Mesendoderm (in vitro differentiated cells): ENCODE measurements at regions not wholly inside any gene's neighbourhood (a gene's known extent, or its start where the extent isn't known, plus 50 kb on each side); places are given as distances from the start of the nearest gene placed in this dataset.

Experiments
- DNase-seq: peaks from one replicate; pipeline ENCODE4 v3.0.0; 2013
- H2AK5ac ChIP-seq: 2 replicates; pipeline ENCODE4 v1.6.1; 2013; ENCODE audit warnings: low read length, inconsistent platforms
- H2BK120ac ChIP-seq: 2 replicates; pipeline ENCODE4 v1.6.1; 2013; ENCODE audit warnings: low read depth, mild to moderate bottlenecking, low read length, moderate library complexity, mixed read lengths
- H2BK15ac ChIP-seq: replicated peaks from 2 replicates; pipeline ENCODE4 v1.6.1; 2013; ENCODE audit warnings: low read depth, mild to moderate bottlenecking, moderate library complexity
- H2BK5ac ChIP-seq: 2 replicates; pipeline ENCODE4 v1.6.1; 2013; ENCODE audit warnings: low read length, inconsistent platforms
- H3K18ac ChIP-seq: 2 replicates; pipeline ENCODE4 v1.6.1; 2013; ENCODE audit warnings: mild to moderate bottlenecking, low read length, mixed read lengths
- H3K23ac ChIP-seq: one replicate; pipeline ENCODE4 v1.6.1; 2013; ENCODE audit warnings: low read length
- H3K27ac ChIP-seq: 2 replicates; pipeline ENCODE4 v1.5.1; 2013; ENCODE audit warnings: low read depth, mild to moderate bottlenecking, inconsistent platforms, low read length, moderate library complexity
- H3K27me3 ChIP-seq: 2 replicates; pipeline ENCODE4 v1.6.1; 2013; ENCODE audit warnings: low read length, control low read depth, mild to moderate bottlenecking, inconsistent platforms; ENCODE audit not compliant: insufficient read depth, poor library complexity
- H3K36me3 ChIP-seq: 2 replicates; pipeline ENCODE4 v1.6.1; 2013; ENCODE audit warnings: low read length, inconsistent platforms; ENCODE audit not compliant: control insufficient read depth, insufficient read depth
- H3K4ac ChIP-seq: one replicate; pipeline ENCODE4 v1.6.1; 2013; ENCODE audit warnings: low read depth, mild to moderate bottlenecking, low read length, moderate library complexity
- H3K4me1 ChIP-seq: 2 replicates; pipeline ENCODE4 v1.6.1; 2013; ENCODE audit warnings: low read depth, low read length, inconsistent platforms; ENCODE audit not compliant: control insufficient read depth
- H3K4me2 ChIP-seq: 2 replicates; pipeline ENCODE4 v1.6.1; 2013; ENCODE audit warnings: low read length
- H3K4me3 ChIP-seq: 2 replicates; pipeline ENCODE4 v1.5.1; 2013; ENCODE audit warnings: mild to moderate bottlenecking, low read length
- H3K56ac ChIP-seq: one replicate; pipeline ENCODE4 v1.6.1; 2013; ENCODE audit warnings: low read length
- H3K79me1 ChIP-seq: 2 replicates; pipeline ENCODE4 v1.6.1; 2013; ENCODE audit warnings: low read length, inconsistent platforms
- H3K79me2 ChIP-seq: 2 replicates; pipeline ENCODE4 v1.6.1; 2013; ENCODE audit warnings: mild to moderate bottlenecking, low read length; ENCODE audit not compliant: control insufficient read depth, insufficient read depth
- H3K9ac ChIP-seq: 2 replicates; pipeline ENCODE4 v1.6.1; 2013; ENCODE audit warnings: low read length, inconsistent platforms
- H4K5ac ChIP-seq: one replicate; pipeline ENCODE4 v1.6.1; 2013; ENCODE audit warnings: low read length
- H4K8ac ChIP-seq: one replicate; pipeline ENCODE4 v1.6.1; 2013; ENCODE audit warnings: low read depth, mild to moderate bottlenecking, control low read depth, low read length, moderate library complexity
- WGBS: extraction: QIAGEN DNeasy Blood & Tissue Kit; methylation state at CpG from one replicate; pipeline ENCODE4 v1.1.7; 2013; ENCODE audit warnings: low lambda C conversion rate, missing lambda C conversion rate; ENCODE audit not compliant: insufficient coverage; ENCODE audit errors: extremely low coverage; 5-methylcytosine and 5-hydroxymethylcytosine counted together

DNA sequence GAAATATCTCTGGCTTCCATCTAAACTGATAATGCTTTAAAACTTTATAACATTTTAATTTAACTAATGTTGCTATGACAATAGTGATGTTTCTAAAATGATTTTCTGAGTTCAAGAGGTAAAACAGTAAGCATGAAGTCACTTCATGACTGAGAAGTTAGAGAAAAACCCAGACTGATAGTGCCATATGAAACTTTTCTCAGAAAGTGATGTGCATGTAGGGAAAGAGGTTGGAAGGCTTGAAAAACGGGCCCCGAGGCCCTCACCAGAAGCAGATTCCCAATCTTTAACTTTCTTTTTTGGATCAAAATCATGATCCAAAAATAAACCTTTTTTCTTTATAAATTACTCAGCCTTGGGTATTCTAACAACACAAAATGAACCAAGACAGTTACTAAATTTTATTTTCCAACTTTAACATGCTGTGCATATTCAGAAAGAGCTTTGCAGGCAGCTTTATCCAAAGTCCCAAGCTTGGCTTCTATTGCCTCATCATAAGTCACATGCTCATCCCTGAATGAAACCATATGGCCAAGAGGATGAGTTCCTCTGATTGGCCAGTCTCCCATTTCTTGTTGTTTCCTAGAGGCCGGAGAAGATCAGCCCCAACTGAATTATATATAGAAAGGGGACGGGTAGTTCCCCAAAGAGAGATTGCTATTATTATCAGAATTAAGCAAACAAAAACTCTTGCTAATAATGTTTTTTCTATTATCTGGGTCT lies 357.6 kb upstream of the SALL1 start:
- Histone ChIP-seq H2BK5ac (no peak overlapping the region), H2AK5ac (no peak overlapping the region), H2BK15ac (no peak overlapping the region), H3K4ac (no peak overlapping the region), H3K18ac (no peak overlapping the region), H3K79me2 (no peaks in the 10 kb centered on the region), H3K27me3 (no peaks in the 10 kb centered on the region), H3K4me1 (no peaks in the 10 kb centered on the region), H4K5ac (no peak overlapping the region), H3K9ac (no peak overlapping the region), H4K8ac (no peak overlapping the region), H3K23ac (no peak overlapping the region), H3K36me3 (no peaks in the 10 kb centered on the region), H2BK120ac (no peak overlapping the region), H3K4me2 (no peak overlapping the region), H3K56ac (no peak overlapping the region), H3K4me3 (no peak overlapping the region), H3K27ac (no peak overlapping the region), H3K79me1 (no peaks in the 10 kb centered on the region)
- DNase-seq: no peak
- WGBS: no CpG with 5 or more reads among the region's 4 CpGs

DNA sequence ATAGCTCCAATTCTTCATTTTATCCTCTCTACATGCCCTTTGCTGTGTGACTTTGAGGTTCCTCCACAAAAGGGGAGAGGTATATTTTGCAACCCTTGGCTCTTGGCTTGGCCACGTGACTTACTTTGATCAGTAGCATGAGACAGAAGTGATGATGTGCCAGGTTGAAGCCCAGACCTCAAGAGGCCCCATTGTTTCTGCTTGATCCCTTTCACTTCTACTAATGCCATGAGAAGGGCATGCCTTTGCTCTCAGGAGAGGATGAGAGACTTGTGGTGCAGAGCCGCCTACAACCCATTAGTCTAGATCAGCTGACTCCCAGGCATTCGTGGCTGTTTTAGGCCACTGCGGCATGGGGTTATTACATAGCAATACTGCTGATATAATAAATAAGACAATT lies 356.2 kb upstream of the SALL1 start:
- no peak overlapping the region for H3K4ac ChIP-seq
- no peaks in the 10 kb centered on the region for H3K36me3 ChIP-seq
- H3K27ac ChIP-seq: no peak overlapping the region
- H4K8ac ChIP-seq: no peak overlapping the region
- no peaks in the 10 kb centered on the region for H3K4me1 ChIP-seq
- DNase-seq: no peak
- H3K79me2 ChIP-seq: no peaks in the 10 kb centered on the region
- no peak overlapping the region for H4K5ac ChIP-seq
- H2BK120ac ChIP-seq: no peak overlapping the region
- H3K18ac ChIP-seq: no peak overlapping the region
- no peaks in the 10 kb centered on the region for H3K27me3 ChIP-seq
- WGBS: no CpG with 5 or more reads among the region's 4 CpGs
- no peak overlapping the region for H2BK5ac ChIP-seq
- no peak overlapping the region for H3K56ac ChIP-seq
- no peaks in the 10 kb centered on the region for H3K79me1 ChIP-seq
- no peak overlapping the region for H3K4me2 ChIP-seq
- H3K4me3 ChIP-seq: no peak overlapping the region
- no peak overlapping the region for H3K23ac ChIP-seq
- no peak overlapping the region for H3K9ac ChIP-seq
- no peak overlapping the region for H2BK15ac ChIP-seq
- no peak overlapping the region for H2AK5ac ChIP-seq

DNA sequence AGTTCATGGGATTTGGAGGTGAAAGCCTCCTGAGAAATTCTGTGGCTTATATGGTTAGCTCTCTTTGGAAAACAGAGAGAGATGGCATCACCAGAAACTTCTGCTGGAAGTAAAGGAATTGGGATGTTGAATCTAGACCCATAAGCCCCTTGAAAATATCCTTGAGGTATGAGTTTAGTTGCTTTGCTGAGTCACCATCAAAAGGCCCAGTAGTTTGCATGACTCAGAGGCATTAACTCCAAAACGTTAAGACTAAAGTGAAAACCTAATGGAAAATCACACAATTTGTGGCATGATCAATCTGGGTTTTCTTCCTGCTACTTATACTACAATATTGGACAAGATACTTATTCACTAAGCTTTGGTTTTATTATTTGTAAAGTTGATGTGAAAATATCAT lies 349.2 kb upstream of the SALL1 start:
- no peaks in the 10 kb centered on the region for H3K79me2 ChIP-seq
- H3K27me3 ChIP-seq: no peaks in the 10 kb centered on the region
- no peaks in the 10 kb centered on the region for H3K79me1 ChIP-seq
- H3K27ac ChIP-seq: no peak overlapping the region
- H3K36me3 ChIP-seq: no peaks in the 10 kb centered on the region
- no peaks in the 10 kb centered on the region for H3K4me1 ChIP-seq
- no peak overlapping the region for H4K8ac ChIP-seq
- H2BK15ac ChIP-seq: no peak overlapping the region
- no peak overlapping the region for H4K5ac ChIP-seq
- no peak overlapping the region for H3K4ac ChIP-seq
- no peak overlapping the region for H2AK5ac ChIP-seq
- peak; percentile 11 for DNase-seq
- H3K23ac ChIP-seq: no peak overlapping the region
- no peak overlapping the region for H3K56ac ChIP-seq
- WGBS: no CpG with 5 or more reads among the region's 1 CpG
- no peak overlapping the region for H3K4me3 ChIP-seq
- H3K9ac ChIP-seq: no peak overlapping the region
- H3K18ac ChIP-seq: no peak overlapping the region
- no peak overlapping the region for H3K4me2 ChIP-seq
- H2BK120ac ChIP-seq: no peak overlapping the region
- H2BK5ac ChIP-seq: no peak overlapping the region

DNA sequence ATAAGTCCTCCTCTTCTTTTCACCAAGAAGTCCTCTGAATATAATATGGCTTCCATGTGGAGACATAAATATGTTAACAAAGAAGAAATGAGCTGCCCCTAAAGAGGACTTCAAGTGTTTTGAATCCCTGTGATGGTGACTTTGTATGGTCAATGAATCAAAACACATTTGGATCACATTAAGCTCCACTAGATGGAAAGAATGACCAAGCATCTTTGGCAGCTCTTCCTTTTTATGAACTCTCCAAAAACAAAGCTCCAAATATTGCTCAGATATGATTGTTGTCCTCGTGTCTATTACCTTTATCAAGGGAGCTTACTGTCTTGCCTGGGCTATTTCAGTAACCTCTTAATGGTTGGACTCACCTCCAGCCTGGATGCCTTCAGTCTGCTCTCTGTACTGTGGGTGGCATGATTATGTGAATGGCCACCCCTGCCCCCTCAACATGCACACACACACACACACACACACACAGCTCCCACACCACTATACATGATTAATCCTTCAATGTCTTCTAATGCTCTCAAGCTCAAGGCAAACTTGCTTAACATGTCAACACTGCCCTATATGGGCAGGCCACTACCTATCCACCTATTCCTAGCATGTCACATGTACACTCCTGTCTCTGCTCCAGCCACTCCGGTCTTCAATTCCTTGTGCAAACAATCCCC lies 346.6 kb upstream of the SALL1 start:
- H3K56ac ChIP-seq: no peak overlapping the region

DNA sequence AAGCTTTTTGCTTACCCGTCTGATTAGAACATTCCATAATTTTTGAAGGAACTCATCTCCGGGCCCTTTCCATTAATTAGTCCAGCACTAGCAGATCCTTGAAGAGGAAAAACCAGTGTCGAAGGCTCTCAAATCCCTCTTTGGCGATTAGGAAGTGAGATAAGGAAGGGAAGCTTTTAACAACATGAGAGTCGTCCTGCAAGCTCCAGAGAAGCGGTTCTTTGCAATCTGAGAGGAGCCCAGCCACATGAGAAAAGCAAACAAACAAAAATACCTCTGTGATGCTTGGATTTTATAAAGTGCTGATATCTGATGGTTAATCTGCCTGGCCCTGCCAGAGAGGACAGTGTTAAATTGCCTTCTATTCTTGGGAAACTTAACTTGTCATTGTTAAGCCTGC lies 339.8 kb upstream of the SALL1 start:
- H3K27me3 ChIP-seq: no peaks in the 10 kb centered on the region
- peak; percentile 79 for DNase-seq
- H3K27ac ChIP-seq: peak overlapping the region; percentile 49
- H3K18ac ChIP-seq: peak overlapping the region; percentile 98
- no peaks in the 10 kb centered on the region for H3K79me2 ChIP-seq
- no peak overlapping the region for H2BK120ac ChIP-seq
- no peak overlapping the region for H4K8ac ChIP-seq
- peak overlapping the region; percentile 63 for H3K56ac ChIP-seq
- H3K4me3 ChIP-seq: no peak overlapping the region
- peak overlapping the region; percentile 37 for H2BK5ac ChIP-seq
- H3K4me2 ChIP-seq: no peak overlapping the region
- no CpG with 5 or more reads among the region's 6 CpGs for WGBS
- no peaks in the 10 kb centered on the region for H3K79me1 ChIP-seq
- peak overlapping the region; percentile 7 for H3K4ac ChIP-seq
- no peaks in the 10 kb centered on the region for H3K36me3 ChIP-seq
- no peak overlapping the region for H4K5ac ChIP-seq
- peak overlapping the region; percentile 12 for H3K9ac ChIP-seq
- H2AK5ac ChIP-seq: peak overlapping the region; percentile 19
- peaks cover 6% of the 10 kb centered on the region for H3K4me1 ChIP-seq
- no peak overlapping the region for H3K23ac ChIP-seq
- H2BK15ac ChIP-seq: no peak overlapping the region

More for the DNA sequence above, 346.6 kb upstream of the SALL1 start:
- no peaks in the 10 kb centered on the region for H3K4me1 ChIP-seq
- no peak overlapping the region for H3K4me2 ChIP-seq
- H3K79me2 ChIP-seq: no peaks in the 10 kb centered on the region
- no peak overlapping the region for H3K18ac ChIP-seq
- no peak for DNase-seq
- H3K27me3 ChIP-seq: no peaks in the 10 kb centered on the region
- H2BK15ac ChIP-seq: no peak overlapping the region
- H3K79me1 ChIP-seq: no peaks in the 10 kb centered on the region
- H4K5ac ChIP-seq: no peak overlapping the region
- H2AK5ac ChIP-seq: no peak overlapping the region
- no peak overlapping the region for H3K9ac ChIP-seq
- H3K4me3 ChIP-seq: no peak overlapping the region
- H3K36me3 ChIP-seq: no peaks in the 10 kb centered on the region
- no peak overlapping the region for H2BK5ac ChIP-seq
- no peak overlapping the region for H3K27ac ChIP-seq
- no CpG with 5 or more reads among the region's 2 CpGs for whole genome bisulfite sequencing
- H2BK120ac ChIP-seq: no peak overlapping the region
- H3K23ac ChIP-seq: no peak overlapping the region
- H3K4ac ChIP-seq: no peak overlapping the region
- H4K8ac ChIP-seq: no peak overlapping the region
